ENCODE measurements at regions not wholly inside any gene's neighbourhood (a gene's known extent, or its start where the extent isn't known, plus 50 kb on each side); places are given as distances from the start of the nearest gene placed in this dataset.
A peak's percentile ranks its signal among the peaks of the same experiment; 100 is the strongest.

DNA sequence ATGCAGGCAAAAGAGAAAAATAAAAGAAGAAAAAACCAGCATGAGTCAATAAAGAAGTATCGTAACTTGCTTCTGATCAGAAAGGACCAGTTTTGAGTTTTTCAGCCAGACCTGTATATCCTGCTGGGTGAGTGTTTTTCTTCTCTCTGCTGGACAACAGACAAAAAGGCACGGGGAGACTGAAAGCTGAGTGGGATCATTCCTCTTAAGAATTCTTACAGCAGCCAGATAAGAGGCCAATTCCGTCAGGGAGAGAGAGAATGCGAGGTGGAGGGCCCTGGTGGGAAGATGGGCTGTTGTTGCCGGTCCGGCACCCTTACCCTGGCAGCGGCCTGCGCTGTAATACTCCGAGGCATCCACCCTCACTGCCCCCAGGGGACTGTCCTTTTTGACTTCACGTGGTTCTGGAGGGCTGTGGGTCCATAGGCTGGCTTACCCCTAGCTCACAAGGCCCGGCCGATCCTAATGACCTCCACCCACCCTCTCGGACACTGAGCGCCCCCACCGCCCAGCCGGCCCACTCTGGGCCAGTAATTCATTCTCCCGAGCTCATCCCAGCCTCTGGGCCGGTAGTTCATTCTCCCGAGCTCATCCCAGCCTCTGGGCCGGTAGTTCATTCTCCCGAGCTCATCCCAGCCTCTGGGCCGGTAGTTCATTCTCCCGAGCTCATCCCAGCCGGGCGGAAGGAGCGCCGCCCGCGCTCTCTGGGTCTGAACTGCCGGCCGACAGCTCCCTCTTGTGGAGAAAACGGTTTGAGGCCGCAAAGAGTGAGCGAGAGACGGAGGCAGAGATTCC is 118.3 kb upstream of the SIRPA start:
- peak overlapping the region; percentile 88 for H3K27ac Mint-ChIP-seq
- DNase-seq (ENCODE audit: extremely low spot score, unreplicated experiment), result peak; percentile 91
- peak overlapping the region; percentile 94 for H3K4me3 Mint-ChIP-seq
- H3K36me3 Mint-ChIP-seq, result no peaks in the 10 kb centered on the region
- peaks cover 16% of the 10 kb centered on the region for H3K27me3 Mint-ChIP-seq
- peaks cover 11% of the 10 kb centered on the region for H3K4me1 Mint-ChIP-seq (ENCODE audit: unreplicated experiment)
- TF ChIP-seq, protein P1, sequence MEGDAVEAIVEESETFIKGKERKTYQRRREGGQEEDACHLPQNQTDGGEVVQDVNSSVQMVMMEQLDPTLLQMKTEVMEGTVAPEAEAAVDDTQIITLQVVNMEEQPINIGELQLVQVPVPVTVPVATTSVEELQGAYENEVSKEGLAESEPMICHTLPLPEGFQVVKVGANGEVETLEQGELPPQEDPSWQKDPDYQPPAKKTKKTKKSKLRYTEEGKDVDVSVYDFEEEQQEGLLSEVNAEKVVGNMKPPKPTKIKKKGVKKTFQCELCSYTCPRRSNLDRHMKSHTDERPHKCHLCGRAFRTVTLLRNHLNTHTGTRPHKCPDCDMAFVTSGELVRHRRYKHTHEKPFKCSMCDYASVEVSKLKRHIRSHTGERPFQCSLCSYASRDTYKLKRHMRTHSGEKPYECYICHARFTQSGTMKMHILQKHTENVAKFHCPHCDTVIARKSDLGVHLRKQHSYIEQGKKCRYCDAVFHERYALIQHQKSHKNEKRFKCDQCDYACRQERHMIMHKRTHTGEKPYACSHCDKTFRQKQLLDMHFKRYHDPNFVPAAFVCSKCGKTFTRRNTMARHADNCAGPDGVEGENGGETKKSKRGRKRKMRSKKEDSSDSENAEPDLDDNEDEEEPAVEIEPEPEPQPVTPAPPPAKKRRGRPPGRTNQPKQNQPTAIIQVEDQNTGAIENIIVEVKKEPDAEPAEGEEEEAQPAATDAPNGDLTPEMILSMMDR (conservative IDR thresholded peaks at IDR 0.05), result peak; percentile 92
- H3K9me3 Mint-ChIP-seq, result no peaks in the 10 kb centered on the region

DNA sequence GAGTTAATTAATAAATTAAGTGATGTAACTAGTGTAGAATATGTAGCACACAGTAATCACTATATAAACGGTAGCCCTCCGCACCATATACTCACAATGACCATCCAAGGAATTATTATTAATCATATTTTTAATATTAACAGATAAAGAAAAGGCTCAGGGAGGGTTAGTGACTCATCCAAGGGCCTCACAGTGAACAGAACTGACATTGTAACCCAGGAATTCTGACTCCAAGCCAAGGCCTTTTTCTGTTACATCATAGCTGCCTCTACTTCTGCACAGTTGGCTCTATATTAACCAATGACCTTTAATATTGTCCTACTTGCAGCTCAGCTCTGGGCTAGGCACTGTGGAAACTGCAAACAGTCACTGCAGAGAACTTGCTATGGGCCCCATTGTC is 117.5 kb upstream of the SIRPG start:
- H3K9me3 Mint-ChIP-seq, result no peaks in the 10 kb centered on the region
- no peaks in the 10 kb centered on the region for H3K36me3 Mint-ChIP-seq
- no peak overlapping the region for H3K27ac Mint-ChIP-seq
- no peak for DNase-seq (ENCODE audit: extremely low spot score, unreplicated experiment)
- peaks cover 11% of the 10 kb centered on the region for H3K4me1 Mint-ChIP-seq (ENCODE audit: unreplicated experiment)
- H3K27me3 Mint-ChIP-seq, result peaks cover 7% of the 10 kb centered on the region
- TF ChIP-seq, protein P1 (conservative IDR thresholded peaks at IDR 0.05), result no peak
- peak overlapping the region; percentile 94 for H3K4me3 Mint-ChIP-seq

- H3K27me3 Mint-ChIP-seq, result peaks cover 3% of the 10 kb centered on the region
- no peak overlapping the region for H3K4me3 Mint-ChIP-seq
- DNase-seq (ENCODE audit: extremely low spot score, unreplicated experiment), result no peak
- peaks cover 11% of the 10 kb centered on the region for H3K4me1 Mint-ChIP-seq (ENCODE audit: unreplicated experiment)
- H3K27ac Mint-ChIP-seq, result no peak overlapping the region
- H3K36me3 Mint-ChIP-seq, result no peaks in the 10 kb centered on the region
- TF ChIP-seq, protein P1 (conservative IDR thresholded peaks at IDR 0.05), result no peak
- no peaks in the 10 kb centered on the region for H3K9me3 Mint-ChIP-seq
Measured at GRCh38 chr20:1774479-1774878, 116.9 kb upstream of the SIRPG start.

DNA sequence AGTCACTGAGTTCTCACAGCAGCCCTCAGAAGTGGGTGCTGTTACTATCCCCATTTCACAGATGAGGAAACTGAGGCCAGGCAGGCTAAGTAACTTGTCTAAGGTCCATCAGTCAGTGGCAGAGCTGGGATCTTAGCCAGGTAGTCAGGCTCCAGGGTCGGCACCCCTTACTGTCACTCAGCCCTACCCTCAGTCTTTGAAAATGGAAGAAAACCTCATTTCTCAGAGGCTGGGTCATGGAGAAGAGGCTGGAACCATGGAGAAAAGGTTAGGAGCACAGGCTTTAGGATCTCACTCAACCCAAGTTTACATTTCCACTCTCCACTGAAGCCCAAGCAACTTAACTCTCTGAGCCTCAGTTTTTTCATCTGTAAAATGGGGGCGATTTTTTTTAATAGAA is 116.2 kb upstream of the SIRPG start:
- Mint-ChIP-seq H3K4me3 (no peak overlapping the region), H3K27ac (no peak overlapping the region), H3K4me1 (ENCODE audit: unreplicated experiment) (peaks cover 11% of the 10 kb centered on the region), H3K9me3 (no peaks in the 10 kb centered on the region), H3K27me3 (peaks cover 3% of the 10 kb centered on the region), H3K36me3 (no peaks in the 10 kb centered on the region)
- TF ChIP-seq, protein P1 (conservative IDR thresholded peaks at IDR 0.05), result no peak
- no peak for DNase-seq (ENCODE audit: extremely low spot score, unreplicated experiment)

GRCh38 chr20:1769491-1769890 is 111.9 kb upstream of the SIRPG start:
- H3K4me1 Mint-ChIP-seq (ENCODE audit: unreplicated experiment), result peaks cover under 1% of the 10 kb centered on the region
- H3K9me3 Mint-ChIP-seq, result no peaks in the 10 kb centered on the region
- no peak overlapping the region for H3K4me3 Mint-ChIP-seq
- no peaks in the 10 kb centered on the region for H3K27me3 Mint-ChIP-seq
- H3K27ac Mint-ChIP-seq, result no peak overlapping the region
- DNase-seq (ENCODE audit: extremely low spot score, unreplicated experiment), result no peak
- H3K36me3 Mint-ChIP-seq, result no peaks in the 10 kb centered on the region
- TF ChIP-seq, protein P1 (conservative IDR thresholded peaks at IDR 0.05), result no peak

Data from type B pancreatic cell (in vitro differentiated cells).